Osteoblast (primary cell): ENCODE measurements at regions not wholly inside any gene's neighbourhood (a gene's known extent, or its start where the extent isn't known, plus 50 kb on each side); places are given as distances from the start of the nearest gene placed in this dataset.

Experiments
- DNase-seq: peaks from one replicate; pipeline ENCODE4 v3.0.0; 2011; ENCODE audit warnings: low spot score, mixed read lengths; ENCODE audit not compliant: insufficient read length; ENCODE audit errors: missing footprints
- H2AFZ ChIP-seq: 2 replicates; pipeline ENCODE4 v1.6.0; 2011; ENCODE audit warnings: mild to moderate bottlenecking, low read length
- H3K27ac ChIP-seq: 2 replicates; pipeline ENCODE4 v1.5.1; 2011; ENCODE audit warnings: mild to moderate bottlenecking, low read depth, low read length, moderate library complexity
- H3K27me3 ChIP-seq: 2 replicates; pipeline ENCODE4 v1.6.0; 2012; ENCODE audit warnings: mild to moderate bottlenecking, control low read depth, inconsistent platforms, low read length, moderate library complexity; ENCODE audit not compliant: insufficient read depth
- H3K36me3 ChIP-seq: 2 replicates; pipeline ENCODE4 v1.5.1; 2011; ENCODE audit warnings: mild to moderate bottlenecking, low read length, control low read depth, moderate library complexity; ENCODE audit not compliant: insufficient read depth
- H3K4me1 ChIP-seq: 2 replicates; pipeline ENCODE4 v1.5.1; 2011; ENCODE audit warnings: mild to moderate bottlenecking, low read length, control low read depth, moderate library complexity; ENCODE audit not compliant: insufficient read depth
- H3K4me2 ChIP-seq: 2 replicates; pipeline ENCODE4 v1.6.0; 2011; ENCODE audit warnings: mild to moderate bottlenecking, low read length; ENCODE audit not compliant: insufficient read depth
- H3K4me3 ChIP-seq: fragments of 200-600 bp; sonication (generic); 3 replicates; pipeline ENCODE4 v1.5.1; 2012; ENCODE audit warnings: mild to moderate bottlenecking, low read length, inconsistent platforms; ENCODE audit not compliant: insufficient read depth
- H3K79me2 ChIP-seq: 2 replicates; pipeline ENCODE4 v1.6.0; 2012; ENCODE audit warnings: mild to moderate bottlenecking, low read length, control low read depth, inconsistent platforms; ENCODE audit not compliant: insufficient read depth
- H3K9me3 ChIP-seq: 2 replicates; pipeline ENCODE4 v1.5.1; 2011; ENCODE audit warnings: low read depth, low read length, control low read depth
- H4K20me1 ChIP-seq: 2 replicates; pipeline ENCODE4 v1.6.0; 2012; ENCODE audit warnings: mild to moderate bottlenecking, low read length, control low read depth; ENCODE audit not compliant: insufficient read depth
- CTCF ChIP-seq: IDR thresholded peaks from 2 replicates; pipeline ENCODE4 v1.5.1; 2011; ENCODE audit warnings: mild to moderate bottlenecking, low read depth, low read length, moderate library complexity; ENCODE audit errors: extremely low read depth

DNA sequence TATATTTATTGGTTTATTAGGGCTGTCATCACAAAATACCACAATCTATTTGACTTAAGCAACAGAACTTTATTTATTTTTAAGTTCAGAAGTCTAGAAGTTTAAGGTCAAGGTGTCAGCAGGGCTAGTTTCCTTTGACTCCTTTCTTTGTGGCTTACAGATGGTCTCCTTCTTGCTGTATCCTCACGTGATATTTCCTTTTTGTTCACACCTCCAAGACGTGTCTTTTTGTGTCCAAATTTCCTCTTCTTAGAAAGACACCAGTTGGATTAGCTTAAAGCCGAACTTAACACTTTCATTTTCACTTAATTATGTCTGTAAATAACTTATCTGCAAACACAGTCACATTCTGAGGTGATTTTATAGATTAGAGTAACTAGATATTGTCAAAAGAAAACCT is 631.4 kb upstream of the POT1 start:
- Histone ChIP-seq H3K4me3 (no peak overlapping the region), H2AFZ (no peak overlapping the region), H3K27ac (no peak overlapping the region), H3K9me3 (no peaks in the 10 kb centered on the region), H3K27me3 (no peaks in the 10 kb centered on the region), H3K79me2 (no peaks in the 10 kb centered on the region), H3K4me1 (no peaks in the 10 kb centered on the region), H3K4me2 (no peak overlapping the region), H4K20me1 (no peaks in the 10 kb centered on the region), H3K36me3 (no peaks in the 10 kb centered on the region)
- no peak for DNase-seq
- TF ChIP-seq CTCF, result no peak

DNA sequence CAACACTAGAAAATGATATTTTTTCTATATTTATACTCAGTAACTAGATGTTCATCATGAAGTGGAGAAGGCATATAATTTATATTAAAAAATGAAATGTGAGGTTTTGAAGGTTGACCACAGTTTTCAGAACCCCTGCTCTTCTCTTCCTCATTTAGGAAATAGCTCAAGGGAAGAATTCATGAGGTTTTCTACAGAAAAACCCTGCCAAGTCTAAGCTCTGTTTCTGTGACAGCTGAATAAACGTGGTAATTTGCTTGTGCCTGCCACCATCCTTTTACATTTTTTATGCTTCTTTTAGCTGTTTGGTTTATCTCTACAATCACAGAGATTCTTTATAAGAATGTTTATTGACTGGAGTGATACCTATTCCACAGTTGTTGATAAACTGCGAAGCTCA is 630.3 kb upstream of the POT1 start:
- no peak overlapping the region for H3K27ac ChIP-seq
- no peak overlapping the region for H2AFZ ChIP-seq
- H4K20me1 ChIP-seq, result no peaks in the 10 kb centered on the region
- no peak overlapping the region for H3K4me3 ChIP-seq
- no peak overlapping the region for H3K4me2 ChIP-seq
- H3K4me1 ChIP-seq, result no peaks in the 10 kb centered on the region
- no peak for DNase-seq
- peaks cover 3% of the 10 kb centered on the region for H3K9me3 ChIP-seq
- no peaks in the 10 kb centered on the region for H3K27me3 ChIP-seq
- no peaks in the 10 kb centered on the region for H3K36me3 ChIP-seq
- no peaks in the 10 kb centered on the region for H3K79me2 ChIP-seq
- TF ChIP-seq CTCF, result no peak

DNA sequence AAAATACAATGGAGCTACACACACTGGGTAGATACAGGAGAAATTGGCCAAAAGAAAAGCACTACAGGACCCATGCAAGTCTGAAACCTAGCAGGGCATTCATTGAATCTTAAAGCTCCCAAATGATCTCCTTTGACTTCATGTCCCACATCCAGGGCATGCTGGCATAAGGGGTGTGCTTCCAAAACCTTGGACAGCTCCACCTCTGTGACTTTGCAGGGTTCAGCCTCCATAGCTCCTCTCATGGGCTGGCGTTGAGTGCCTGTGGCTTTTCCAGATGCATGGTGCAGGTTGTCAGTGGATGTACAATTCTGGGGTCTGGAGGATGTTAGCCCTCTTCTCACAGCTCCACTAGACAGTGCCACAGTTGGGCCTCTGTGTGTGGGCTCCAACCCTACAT is 626.3 kb upstream of the POT1 start:
- Histone ChIP-seq H3K36me3 (no peaks in the 10 kb centered on the region), H3K4me2 (no peak overlapping the region), H3K79me2 (no peaks in the 10 kb centered on the region), H4K20me1 (no peaks in the 10 kb centered on the region), H3K4me3 (no peak overlapping the region), H3K27me3 (no peaks in the 10 kb centered on the region), H3K4me1 (no peaks in the 10 kb centered on the region), H2AFZ (no peak overlapping the region), H3K9me3 (peaks cover 3% of the 10 kb centered on the region), H3K27ac (no peak overlapping the region)
- TF ChIP-seq CTCF, result no peak
- no peak for DNase-seq

- H3K27ac ChIP-seq, result no peak overlapping the region
- no peak overlapping the region for H3K4me3 ChIP-seq
- no peak overlapping the region for H3K4me2 ChIP-seq
- TF ChIP-seq CTCF, result no peak
- H3K4me1 ChIP-seq, result no peaks in the 10 kb centered on the region
- H3K27me3 ChIP-seq, result no peaks in the 10 kb centered on the region
- DNase-seq, result no peak
- no peaks in the 10 kb centered on the region for H3K79me2 ChIP-seq
- no peaks in the 10 kb centered on the region for H4K20me1 ChIP-seq
- no peaks in the 10 kb centered on the region for H3K36me3 ChIP-seq
- peaks cover 6% of the 10 kb centered on the region for H3K9me3 ChIP-seq
- H2AFZ ChIP-seq, result no peak overlapping the region
Observed at GRCh38 chr7:125551008-125551407, 621.4 kb upstream of the POT1 start.
